Amygdala (tissue), 56 donors: ENCODE measurements at regions not wholly inside any gene's neighbourhood (a gene's known extent, or its start where the extent isn't known, plus 50 kb on each side); places are given as distances from the start of the nearest gene placed in this dataset.
"Not testable (repeated sequence)": the region's sequence is repeated elsewhere in the genome, so short reads cannot be mapped to it uniquely, and the experiment has no call there.

ENCODE experiments used
- DNase-seq, 56 donors: peaks; one replicate each; lab custom pipeline; 2025; lab: John Stamatoyannopoulos, UW

- no peak for DNase-seq
Observed at GRCh38 chr16:86243571-86244154, 266.7 kb upstream of the FOXF1 start.

DNA sequence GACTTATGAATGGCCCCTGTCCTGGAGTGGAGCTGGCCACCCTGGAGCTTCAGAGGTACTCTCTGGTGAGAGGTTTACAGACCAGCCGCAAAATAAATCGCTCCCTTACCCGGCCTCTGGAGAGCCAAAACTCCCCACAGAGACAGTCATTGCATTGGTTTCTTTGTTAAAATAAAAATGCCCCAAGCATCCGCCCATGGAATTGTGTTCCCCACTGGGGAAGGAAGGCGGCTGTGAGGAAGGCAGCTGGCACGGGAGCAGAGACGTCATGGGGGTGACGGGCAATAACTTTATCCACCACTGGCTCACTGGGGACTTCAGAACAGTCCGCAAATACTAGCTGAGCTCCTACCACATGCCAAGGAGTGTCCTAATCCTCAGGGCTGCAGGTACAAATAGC is 266.2 kb upstream of the FOXF1 start:
- DNase-seq, result no peak

- no peak for DNase-seq
Observed at GRCh38 chr16:86244936-86245335, 265.4 kb upstream of the FOXF1 start.

DNA sequence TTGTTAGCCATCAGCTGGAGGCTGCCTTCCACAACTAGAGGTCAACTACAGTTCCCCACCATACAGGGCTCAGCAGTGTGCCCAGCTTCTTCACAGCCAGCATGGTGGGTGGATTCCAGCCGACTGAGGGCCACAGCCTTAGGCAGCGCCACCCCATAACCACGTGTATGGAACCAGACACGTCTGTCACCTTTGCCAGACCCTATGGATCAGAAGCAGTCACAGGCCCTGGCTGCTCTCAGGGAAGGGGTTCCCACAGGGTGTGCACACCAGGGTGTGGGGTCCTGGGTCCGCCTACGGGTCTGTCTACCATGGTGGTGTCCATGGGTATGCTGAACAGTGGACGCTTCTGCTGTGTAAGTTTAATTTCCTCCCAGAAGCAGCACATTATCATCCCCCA is 265.0 kb upstream of the FOXF1 start:
- DNase-seq, result no peak

DNA sequence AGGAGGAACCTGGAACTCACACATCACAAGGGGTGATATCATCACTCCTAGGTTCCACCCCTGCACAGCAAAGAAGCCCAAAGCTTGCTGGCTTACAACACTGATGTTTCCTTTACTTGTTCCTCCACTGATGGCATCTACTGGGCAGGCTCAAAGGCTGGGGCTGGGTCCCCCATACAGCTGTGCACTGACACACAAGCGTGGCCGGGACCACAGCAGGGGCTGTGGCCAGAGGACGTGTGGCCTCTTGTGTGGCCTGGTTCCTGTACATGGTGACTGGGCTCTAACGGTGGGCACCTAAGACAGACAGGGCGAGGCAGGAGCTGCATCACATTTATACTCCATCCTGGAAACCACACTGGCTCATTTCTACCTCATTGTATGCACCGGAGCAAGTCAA is 264.4 kb upstream of the FOXF1 start:
- DNase-seq, result no peak

DNA sequence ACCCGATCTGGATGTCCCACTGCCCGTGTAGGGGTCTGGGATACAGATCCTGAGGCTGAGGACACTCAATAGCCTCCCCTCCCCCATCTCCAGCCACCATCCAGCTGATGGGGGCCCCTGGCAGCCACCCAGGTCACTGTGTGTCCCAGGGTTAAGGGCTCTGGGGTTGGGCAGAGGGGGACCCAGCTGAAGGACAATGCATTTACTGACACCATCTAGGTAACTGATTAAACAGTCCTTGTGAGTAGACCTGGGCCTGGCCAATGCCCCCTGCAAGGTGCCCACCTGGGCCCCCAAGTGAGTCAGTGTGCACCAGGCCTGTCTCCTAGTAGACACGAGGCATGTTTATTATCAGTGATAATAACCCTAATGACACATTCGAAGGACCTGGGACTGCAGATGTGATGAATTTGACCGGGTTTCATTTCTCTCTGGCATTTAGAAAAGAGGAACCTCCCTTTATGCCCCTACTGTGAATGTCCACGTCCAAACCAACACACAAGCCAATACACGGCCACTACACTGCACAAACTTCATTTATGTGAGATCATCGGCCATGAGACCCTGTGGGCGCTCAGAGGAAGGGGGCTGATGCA is 261.9 kb upstream of the FOXF1 start:
- DNase-seq, result no peak

- DNase-seq, result no peak
Observed at GRCh38 chr16:86249631-86250030, 260.7 kb upstream of the FOXF1 start.

DNA sequence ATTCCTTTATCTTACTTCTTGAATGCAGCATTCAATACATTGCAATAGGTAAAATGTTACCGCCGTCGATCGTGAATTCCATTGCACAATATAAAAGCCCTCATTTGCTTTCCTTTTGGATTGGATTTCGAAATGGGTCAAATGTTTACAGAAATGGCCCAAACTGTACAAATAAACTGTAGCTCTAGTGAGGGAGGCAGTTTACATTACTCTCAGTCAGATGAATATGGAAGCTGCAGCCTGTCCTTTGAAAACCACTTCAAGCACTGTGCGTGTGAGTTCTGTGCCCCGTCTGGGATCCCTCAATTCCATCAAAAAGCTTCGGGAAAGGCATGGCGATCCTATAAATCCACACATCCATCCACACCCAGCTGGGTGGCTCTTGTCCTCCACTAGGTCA is 258.6 kb upstream of the FOXF1 start:
- DNase-seq, result no peak

- no peak for DNase-seq
Observed at GRCh38 chr16:86252596-86252995, 257.7 kb upstream of the FOXF1 start.

DNA sequence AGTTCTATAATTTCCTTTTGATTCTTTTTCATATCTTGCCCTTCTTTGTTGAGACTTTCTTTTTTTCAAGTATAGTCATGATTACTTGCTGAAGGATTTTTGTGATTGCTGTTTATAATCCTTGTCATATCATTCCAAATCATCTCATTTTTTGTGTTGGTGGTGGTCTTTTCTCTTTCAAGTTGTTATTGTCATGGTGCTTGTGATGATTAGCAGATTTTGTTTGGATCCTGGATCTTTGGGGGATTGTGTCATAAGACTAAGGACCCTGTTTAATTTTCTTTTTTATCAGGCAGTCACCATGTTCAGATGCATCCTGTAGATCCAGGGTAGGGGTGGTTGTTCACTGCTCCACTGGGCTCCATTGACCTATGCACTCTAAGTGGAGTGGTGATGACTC is 254.4 kb upstream of the FOXF1 start:
- DNase-seq, result no peak

DNA sequence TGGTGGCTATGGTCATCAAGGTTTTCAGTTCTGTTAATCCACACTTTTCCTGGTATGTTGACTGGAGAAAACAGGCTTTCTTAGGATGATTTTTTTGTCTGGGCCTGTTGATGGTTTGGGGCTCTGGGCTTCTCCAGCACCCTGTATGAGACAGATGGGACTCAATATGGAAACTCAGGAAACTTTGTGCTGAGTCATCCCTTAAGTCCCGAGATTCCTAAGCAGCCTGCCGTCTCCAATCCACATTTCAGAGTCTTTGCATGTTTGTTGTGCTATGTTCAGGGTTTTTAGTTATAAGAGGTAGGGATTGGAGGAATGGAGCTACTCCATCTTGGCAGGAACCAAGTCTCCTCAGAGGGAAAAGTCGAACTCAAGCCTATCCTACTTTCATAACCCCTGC is 253.3 kb upstream of the FOXF1 start:
- DNase-seq, result no peak

DNA sequence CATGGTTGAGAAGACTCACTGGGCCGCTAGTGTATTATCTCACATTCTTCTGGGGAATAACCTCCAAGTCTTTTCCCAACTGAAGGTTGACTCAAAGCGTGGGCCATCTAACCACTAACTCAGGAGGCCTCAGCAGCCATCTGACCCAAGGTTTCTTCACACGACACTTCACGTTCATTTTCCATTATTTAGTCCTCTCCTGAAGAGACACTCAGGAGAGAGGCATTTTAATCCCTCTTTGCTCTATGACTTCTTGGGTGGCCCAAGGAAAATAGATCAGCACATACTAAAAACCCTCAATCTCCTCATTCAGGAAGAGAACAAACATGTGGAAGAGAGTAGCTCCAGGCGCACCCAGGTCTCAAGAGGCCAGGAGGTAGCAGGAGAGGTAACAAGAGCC is 252.8 kb upstream of the FOXF1 start:
- no peak for DNase-seq

- no peak for DNase-seq
Observed at GRCh38 chr16:86258713-86259112, 251.6 kb upstream of the FOXF1 start.

- no peak for DNase-seq
Observed at GRCh38 chr16:86259499-86259898, 250.8 kb upstream of the FOXF1 start.

GRCh38 chr16:86261379-86261778 is 248.9 kb upstream of the FOXF1 start:
- DNase-seq, result no peak

- not testable (repeated sequence) for DNase-seq
Observed at GRCh38 chr16:86267657-86268056, 242.7 kb upstream of the FOXF1 start.

DNA sequence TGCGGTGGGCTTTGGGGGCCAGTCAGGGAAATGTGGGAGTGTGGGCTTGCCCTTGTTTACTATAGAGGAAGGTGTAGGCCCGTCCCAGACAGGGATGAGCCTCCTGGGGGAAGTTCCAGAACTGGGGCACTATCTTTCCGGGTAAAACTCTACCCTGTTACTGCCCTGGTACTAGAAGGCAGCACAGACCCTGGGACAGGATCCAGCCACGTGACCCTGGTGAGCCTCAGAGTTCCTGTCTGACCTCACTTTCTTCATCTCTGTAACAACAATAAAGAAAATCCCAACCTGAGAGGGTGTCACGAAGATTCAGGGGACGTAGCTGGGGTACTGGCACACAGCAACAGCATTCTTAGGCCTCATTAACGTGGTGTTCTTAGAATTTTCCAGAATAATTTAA is 239.6 kb upstream of the FOXF1 start:
- no peak for DNase-seq

DNA sequence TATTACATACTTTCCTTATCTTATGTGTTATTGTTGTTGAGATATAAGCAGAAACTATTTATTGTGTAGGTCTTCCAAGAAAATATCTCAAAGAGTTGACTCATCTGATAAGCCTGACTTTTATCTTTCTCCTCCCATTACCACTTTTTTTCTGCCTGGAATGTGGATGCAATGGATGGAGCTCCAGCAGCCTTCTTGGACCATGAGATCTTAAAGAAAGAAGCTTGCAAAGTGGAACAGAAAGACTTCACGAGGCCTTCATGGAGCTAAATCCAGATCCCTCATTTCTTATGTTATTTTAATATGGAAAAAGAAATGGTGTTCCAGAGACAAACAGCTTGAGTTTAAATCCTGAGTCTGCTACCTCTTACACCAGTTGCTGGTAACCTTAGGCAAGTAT is 237.6 kb upstream of the FOXF1 start:
- DNase-seq, result no peak

- no peak for DNase-seq
Observed at GRCh38 chr16:86277221-86277620, 233.1 kb upstream of the FOXF1 start.

GRCh38 chr16:86277859-86278258 is 232.5 kb upstream of the FOXF1 start:
- not testable (repeated sequence) for DNase-seq

- DNase-seq, result peak in 1 of 56 donors; percentile 13
Observed at GRCh38 chr16:86281421-86281820, 228.9 kb upstream of the FOXF1 start.

DNA sequence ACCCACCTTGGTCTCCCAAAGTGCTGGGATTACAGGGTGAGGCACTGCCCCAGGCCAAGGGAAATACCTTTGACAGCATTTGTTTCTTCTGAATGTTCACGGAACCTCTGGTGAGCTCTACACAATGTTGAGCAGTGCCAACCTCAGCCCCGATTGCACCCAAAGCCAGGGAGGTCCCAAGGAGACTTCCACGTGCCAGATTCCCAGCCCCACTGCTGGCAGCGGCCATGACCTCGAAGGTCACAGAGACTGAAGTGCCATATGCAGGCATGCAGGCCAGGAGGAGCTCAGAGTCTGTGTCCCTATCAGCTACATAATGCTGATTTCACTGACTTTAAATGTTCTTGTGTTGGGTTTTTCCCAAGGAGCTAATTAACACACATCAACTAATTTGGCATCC is 226.4 kb upstream of the FOXF1 start:
- no peak for DNase-seq

DNA sequence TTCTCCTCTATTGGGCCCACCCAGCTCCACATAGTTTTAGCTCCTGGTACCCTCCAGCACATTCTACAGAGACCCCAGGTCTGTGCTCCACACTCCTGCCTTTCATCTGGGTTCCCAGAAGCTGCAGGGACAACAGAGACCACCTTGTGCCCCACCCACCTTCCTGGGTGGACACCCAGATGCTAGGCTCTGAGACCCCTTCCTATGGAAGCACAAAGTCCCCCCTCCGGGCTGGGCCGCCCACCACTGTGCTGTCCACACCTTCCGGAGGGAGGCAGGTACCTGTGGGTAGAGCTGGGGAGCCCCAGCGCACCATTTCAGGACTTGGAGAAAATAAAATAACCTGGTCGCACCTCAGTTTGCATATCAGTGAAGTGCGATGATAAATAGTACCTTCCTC is 224.9 kb upstream of the FOXF1 start:
- no peak for DNase-seq
